ENCODE measurements at regions not wholly inside any gene's neighbourhood (a gene's known extent, or its start where the extent isn't known, plus 50 kb on each side); places are given as distances from the start of the nearest gene placed in this dataset.
"Not testable (repeated sequence)": the region's sequence is repeated elsewhere in the genome, so short reads cannot be mapped to it uniquely, and the experiment has no call there.

GRCh38 chr4:122973465-122973864 lies 51.1 kb upstream of the NUDT6 start:
- DNase-seq, result no peak

- no peak for DNase-seq
Observed at GRCh38 chr4:122976111-122976510, 53.7 kb upstream of the NUDT6 start.

- no peak for DNase-seq
Observed at GRCh38 chr4:122977103-122977502, 54.7 kb upstream of the NUDT6 start.

GRCh38 chr4:122978109-122978508 lies 55.7 kb upstream of the NUDT6 start:
- no peak for DNase-seq

- DNase-seq, result no peak
Observed at GRCh38 chr4:122978789-122979188, 56.4 kb upstream of the NUDT6 start.

DNA sequence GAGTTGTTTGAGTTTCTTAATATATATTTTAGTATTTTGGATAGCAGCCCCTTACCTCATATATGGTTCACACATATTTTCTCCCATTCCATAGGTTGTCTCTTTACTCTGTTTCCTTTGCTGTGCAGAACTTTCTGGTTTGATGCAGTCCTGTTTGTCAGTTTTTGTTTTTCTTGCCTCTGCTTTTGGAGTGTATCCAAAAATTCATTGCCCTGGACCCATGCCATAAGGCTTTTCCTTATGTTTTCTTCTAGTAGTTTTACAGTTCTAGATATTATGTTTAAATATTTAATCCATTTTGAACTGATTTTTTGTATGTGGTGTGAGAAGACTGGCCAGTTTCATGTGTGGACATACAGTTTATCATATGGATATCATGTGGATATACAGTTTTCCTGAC lies 58.5 kb upstream of the NUDT6 start:
- no peak for DNase-seq

DNA sequence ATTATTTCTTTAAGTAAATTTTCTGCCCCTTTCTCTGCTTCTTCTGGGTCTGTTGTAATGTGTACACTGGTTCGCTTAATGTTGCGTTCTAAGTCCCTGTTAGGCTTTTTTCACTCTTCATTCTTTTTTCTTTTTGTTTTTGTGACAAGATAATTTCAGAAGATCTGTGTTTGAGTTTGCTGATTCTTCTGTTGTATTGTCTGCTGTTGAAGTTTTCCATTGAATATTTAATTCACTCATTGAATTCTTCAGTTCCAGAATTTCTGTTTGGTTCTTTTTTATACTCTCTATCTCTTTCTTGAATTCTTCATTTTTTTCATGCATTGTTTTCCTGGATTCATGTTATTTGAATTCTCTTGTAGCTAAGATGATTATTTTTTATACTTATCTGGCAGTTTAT lies 66.3 kb upstream of the NUDT6 start:
- no peak for DNase-seq

DNA sequence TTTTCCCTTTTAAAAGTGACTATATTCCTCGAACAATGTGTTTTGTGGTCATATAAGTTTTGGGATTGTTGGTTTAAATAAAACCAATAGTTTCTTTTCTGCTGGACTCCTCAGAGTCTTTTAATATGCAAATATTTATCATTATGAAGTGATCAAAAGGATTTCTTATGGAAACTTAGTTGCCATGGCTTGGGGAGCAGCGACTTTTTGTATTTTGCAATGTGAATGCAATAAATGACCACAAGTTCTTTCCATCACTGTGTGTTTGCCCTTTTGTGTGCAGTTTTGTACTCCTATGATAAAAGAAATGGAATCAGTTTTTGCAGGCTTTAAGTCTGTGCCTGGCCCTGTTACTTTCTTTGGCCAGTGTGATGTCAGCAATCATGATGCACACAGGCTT lies 68.5 kb upstream of the NUDT6 start:
- no peak for DNase-seq

GRCh38 chr4:122992057-122992456 lies 69.7 kb upstream of the NUDT6 start:
- DNase-seq, result no peak

DNA sequence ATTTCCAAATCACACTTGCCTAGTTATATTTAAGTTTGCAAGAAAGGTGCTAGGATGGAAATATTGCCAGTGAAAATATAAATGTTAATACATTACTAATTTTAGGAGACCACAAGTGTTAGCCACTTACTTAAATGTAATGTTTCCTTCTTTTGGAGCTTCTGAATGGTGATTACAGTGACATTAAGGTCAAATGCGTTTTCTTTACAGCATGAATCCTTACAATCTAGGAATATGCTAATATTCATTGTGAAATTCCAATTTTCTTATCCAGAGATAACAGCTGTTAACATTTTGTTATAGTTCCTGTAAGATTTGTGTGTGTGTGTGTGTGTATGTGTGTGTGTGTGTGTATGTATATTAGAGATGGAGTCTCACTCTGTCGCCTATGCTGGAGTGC lies 70.2 kb upstream of the NUDT6 start:
- DNase-seq, result no peak

- DNase-seq, result no peak
Observed at GRCh38 chr4:122996350-122996749, 74.0 kb upstream of the NUDT6 start.

DNA sequence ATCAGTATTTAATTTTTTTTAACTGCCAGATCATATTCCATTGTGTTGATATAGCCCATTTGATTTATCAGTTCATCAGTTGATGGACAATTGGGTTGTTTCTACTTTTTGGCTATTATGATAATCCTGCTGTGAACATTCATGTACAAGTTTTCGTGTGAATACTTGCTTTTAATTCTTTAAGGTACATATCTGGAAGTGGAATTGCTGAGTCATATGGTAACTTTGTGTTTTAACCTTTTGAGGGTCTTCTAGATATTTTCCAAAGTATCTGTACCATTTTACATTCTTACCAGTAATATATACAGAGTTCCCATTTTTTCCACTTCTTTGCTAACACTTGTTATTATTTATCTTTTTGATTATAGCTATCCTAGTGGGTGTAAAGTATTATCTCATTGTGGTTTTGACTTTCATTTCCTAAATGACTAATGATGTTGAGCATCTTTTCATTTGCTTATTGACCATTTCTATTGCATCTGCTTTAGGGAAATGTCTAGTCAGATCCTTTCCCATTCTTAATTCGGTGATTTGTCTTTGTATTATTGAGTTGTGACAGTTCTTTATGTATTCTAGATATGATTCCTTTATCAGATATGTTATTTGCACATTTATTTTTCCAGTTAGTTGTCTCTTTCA lies 75.2 kb upstream of the NUDT6 start:
- no peak for DNase-seq

GRCh38 chr4:123004079-123004478 lies 81.7 kb upstream of the NUDT6 start:
- not testable (repeated sequence) for DNase-seq

- not testable (repeated sequence) for DNase-seq
Observed at GRCh38 chr4:123005126-123005525, 82.7 kb upstream of the NUDT6 start.

DNA sequence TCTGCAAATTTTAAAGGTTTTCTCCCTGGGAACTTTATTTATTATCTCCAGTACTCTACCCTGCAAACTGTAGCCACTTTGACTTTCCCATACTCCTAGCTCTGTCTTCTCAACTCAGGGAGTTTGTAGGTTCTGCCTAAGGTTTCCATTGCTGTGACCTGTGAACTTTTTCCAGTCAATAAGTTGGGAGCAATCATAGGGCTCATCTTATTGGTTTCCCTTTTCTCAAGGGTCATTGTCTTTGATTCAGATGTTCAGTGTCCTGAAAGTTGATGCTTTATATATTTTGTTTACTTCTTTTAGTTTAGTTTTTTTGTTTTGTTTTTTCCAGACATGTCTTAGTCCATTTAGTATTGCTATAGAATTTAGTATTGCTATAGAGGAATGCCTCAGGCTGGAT lies 85.3 kb upstream of the NUDT6 start:
- DNase-seq, result no peak

DNA sequence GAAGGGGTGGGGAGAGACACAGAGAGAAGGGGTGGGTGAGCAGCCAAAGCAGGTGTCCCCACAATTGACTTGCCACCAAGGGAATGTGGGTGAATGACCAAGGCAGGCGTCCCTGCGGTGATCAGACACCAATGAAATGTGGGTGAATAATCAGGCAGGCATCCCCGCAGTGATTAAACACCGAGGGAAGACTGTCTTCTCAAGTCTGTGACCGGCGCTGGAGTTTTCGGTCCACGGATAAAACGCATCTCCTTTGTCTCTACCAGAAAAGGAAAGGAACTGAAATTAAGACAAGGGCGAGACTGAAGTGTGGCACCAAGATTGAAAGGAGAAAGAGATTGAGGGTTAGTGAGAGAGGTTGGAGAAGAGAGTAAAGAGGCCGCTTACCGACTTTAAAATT lies 90.0 kb upstream of the NUDT6 start:
- DNase-seq, result not testable (repeated sequence)

GRCh38 chr4:123014038-123014437 lies 91.6 kb upstream of the NUDT6 start:
- no peak for DNase-seq

DNA sequence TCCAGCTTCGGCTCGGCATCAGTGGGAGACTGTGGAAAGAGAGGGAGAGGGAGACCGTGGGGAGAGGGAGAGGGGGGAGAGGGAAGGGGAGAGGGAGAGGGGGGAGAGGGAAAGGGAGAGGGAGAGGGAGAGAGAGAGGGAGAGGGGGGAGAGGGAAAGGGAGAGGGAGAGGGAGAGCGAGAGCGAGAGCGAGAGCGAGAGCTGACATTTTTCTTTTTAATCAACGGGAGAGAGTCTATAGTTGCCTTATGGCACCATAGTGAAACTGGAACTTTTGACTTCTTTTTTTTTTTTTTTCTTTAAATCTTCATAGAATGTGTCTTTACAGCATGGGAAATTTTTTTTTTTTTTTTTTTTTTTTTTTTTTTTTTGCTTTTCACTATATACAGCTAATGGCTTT lies 94.7 kb upstream of the NUDT6 start:
- DNase-seq, result no peak

DNA sequence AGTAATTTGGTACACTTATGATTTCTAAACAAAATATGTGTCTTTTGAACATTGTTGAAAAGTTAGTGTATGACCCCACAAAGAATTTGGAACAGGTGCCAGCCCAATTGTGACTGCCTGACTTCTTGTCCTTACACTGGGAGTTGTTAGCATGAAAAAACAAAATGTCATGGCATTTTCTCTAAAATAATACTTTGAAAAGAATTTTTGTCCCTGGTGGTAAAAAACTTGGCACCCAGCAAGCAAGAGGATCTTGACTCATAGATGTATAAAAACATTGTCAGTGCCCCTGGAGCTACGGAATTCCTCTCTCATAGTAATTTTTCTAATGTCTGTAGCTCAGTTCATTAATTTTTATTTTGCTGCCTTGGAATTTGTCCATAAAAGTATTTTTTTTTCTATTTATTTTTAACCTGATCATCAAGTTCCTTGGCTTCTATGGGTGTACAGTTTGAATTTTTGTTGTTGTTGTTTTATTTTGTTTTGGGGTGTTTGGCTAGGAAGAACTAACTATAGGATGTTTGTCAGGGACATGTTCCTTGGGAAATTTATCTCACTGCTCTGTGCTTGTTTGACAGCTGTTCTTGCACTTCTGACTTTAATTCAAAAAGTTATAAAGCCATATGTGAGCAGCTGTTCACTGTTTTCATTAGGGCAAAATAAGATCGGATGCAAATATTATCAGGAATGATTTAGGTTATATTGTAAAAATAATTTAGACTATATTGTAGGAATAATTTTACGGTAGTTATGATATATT lies 95.4 kb upstream of the NUDT6 start:
- DNase-seq, result no peak

DNA sequence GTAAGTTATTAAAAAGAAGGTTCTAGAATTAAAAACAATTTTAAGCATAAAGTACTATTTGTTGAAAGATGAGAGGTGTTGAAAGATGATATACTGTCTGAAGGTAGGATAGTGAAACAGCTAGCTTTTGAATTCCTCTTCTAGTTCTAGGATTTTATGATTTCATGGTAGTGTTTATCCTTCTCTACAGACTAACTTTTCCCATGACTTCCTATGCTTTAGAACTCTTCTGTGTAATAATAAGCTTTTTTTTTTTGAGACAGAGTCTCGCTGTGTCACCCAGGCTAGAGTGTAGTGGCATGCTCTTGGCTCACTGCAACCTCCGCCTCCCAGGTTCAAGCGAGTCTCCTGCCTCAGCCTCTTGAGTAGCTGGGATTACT lies 96.0 kb upstream of the NUDT6 start:
- DNase-seq, result no peak

DNA sequence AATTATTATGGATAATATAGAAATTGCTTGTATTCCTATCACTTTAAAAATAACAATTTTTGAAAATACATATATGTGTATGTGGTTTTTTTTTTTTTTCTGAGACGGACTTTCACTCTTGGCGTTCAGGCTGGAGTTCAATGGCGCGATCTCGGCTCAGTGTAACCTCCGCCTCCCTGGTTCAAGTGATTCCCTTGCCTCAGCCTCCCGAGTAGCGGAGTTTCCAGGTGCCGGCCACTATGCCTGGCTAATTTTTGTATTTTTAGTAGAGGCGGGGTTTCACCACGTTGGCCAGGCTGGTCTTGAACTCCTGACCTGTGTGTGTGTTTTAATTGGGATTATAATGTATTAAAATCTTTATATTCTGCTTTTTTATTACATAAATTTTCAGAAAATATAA lies 97.9 kb upstream of the NUDT6 start:
- no peak for DNase-seq

DNA sequence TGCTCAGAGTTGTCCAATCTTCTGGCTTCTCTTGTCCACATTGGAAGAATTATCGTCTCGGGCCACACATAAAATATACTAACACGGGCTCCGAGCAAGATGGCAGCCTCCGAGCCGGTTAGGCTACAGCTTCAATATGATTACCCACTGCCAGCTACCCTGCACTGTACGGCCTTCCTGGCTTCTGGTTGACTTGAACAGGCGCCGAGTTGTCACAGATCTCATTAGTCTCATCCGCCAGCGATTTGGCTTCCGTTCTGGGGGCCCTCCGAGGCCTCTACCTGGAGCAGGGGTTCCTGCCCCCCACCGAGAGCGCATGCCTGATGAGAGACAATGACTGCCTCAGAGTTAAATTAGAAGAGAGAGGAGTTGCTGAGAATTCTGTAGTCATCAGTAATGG lies 101.2 kb upstream of the NUDT6 start:
- no peak for DNase-seq

DNA sequence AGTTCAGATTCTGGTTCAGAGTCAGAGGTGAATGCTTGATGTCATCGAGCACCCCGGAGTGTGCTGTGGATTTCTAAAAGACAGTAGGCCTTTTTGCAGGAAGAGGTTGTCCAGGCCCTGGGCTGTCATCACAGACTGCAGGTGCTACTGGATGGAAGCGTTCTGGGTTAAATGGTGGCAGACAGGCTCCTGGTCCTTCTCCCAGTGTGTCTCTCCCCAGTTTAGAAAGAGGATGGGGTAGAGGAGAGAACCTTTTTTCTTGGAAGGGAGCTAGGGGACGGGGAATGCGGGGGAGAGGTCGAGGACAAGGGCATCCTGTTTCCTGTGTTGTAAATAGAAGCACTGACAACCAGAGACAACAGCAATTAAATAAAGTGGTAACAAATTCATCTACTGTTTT lies 102.3 kb upstream of the NUDT6 start:
- DNase-seq, result no peak

DNA sequence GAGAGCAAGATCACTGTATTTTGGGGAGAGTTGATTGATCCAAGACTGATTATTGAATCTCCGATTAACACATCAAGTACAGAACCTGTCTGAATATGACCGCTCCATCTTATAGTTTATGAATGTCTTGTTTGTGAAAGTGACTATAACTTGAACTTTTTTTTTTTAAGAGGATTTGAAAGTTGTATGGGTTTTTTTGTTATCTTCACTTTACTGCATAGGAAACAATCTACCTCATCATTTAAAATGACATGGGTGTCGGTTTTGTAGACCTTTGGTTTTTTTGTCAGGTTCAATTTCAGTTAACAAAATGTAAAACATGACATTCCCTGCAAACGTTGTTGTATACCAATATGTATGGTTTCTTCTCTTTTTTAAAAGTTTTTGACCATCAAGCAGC lies 103.0 kb upstream of the NUDT6 start:
- no peak for DNase-seq

GRCh38 chr4:123026015-123026414 lies 103.6 kb upstream of the NUDT6 start:
- DNase-seq, result not testable (repeated sequence)
